Right hindlimb (tissue), 1 donor: ENCODE measurements at regions not wholly inside any gene's neighbourhood (a gene's known extent, or its start where the extent isn't known, plus 50 kb on each side); places are given as distances from the start of the nearest gene placed in this dataset.

Source experiments
- DNase-seq: peaks from one replicate; pipeline ENCODE4 v3.0.0-alpha.2; 2018

GRCh38 chr1:30061292-30062220 lies 661.8 kb downstream of the MATN1 start:
- DNase-seq, result no peak

- DNase-seq, result no peak
These were observed 662.6 kb downstream of the MATN1 start for GRCh38 chr1:30060738-30061137.

- DNase-seq, result no peak
These were observed 664.4 kb downstream of the MATN1 start for GRCh38 chr1:30058970-30059369.

- no peak for DNase-seq
These were observed 669.3 kb downstream of the MATN1 start for GRCh38 chr1:30054126-30054525.

GRCh38 chr1:30052178-30052577 lies 671.2 kb downstream of the MATN1 start:
- no peak for DNase-seq

GRCh38 chr1:30051777-30052176 lies 671.6 kb downstream of the MATN1 start:
- no peak for DNase-seq

- DNase-seq, result no peak
These were observed 673.6 kb downstream of the MATN1 start for GRCh38 chr1:30049748-30050296.

GRCh38 chr1:30048905-30049304 lies 674.5 kb downstream of the MATN1 start:
- DNase-seq, result no peak

- DNase-seq, result no peak
These were observed 675.8 kb downstream of the MATN1 start for GRCh38 chr1:30047576-30047975.

- DNase-seq, result no peak
These were observed 676.6 kb downstream of the MATN1 start for GRCh38 chr1:30046751-30047150.

GRCh38 chr1:30045304-30046090 lies 677.9 kb downstream of the MATN1 start:
- DNase-seq, result no peak

- no peak for DNase-seq
These were observed 678.7 kb downstream of the MATN1 start for GRCh38 chr1:30044656-30045144.

GRCh38 chr1:30043731-30044408 lies 679.5 kb downstream of the MATN1 start:
- DNase-seq, result no peak

- no peak for DNase-seq
These were observed 680.1 kb downstream of the MATN1 start for GRCh38 chr1:30043256-30043655.

- no peak for DNase-seq
These were observed 680.8 kb downstream of the MATN1 start for GRCh38 chr1:30042438-30043147.

GRCh38 chr1:30041741-30042437 lies 681.5 kb downstream of the MATN1 start:
- DNase-seq, result no peak

- no peak for DNase-seq
These were observed 683.0 kb downstream of the MATN1 start for GRCh38 chr1:30040081-30041019.

- no peak for DNase-seq
These were observed 683.9 kb downstream of the MATN1 start for GRCh38 chr1:30039354-30040080.
